ENCODE measurements at regions not wholly inside any gene's neighbourhood (a gene's known extent, or its start where the extent isn't known, plus 50 kb on each side); places are given as distances from the start of the nearest gene placed in this dataset.

DNA sequence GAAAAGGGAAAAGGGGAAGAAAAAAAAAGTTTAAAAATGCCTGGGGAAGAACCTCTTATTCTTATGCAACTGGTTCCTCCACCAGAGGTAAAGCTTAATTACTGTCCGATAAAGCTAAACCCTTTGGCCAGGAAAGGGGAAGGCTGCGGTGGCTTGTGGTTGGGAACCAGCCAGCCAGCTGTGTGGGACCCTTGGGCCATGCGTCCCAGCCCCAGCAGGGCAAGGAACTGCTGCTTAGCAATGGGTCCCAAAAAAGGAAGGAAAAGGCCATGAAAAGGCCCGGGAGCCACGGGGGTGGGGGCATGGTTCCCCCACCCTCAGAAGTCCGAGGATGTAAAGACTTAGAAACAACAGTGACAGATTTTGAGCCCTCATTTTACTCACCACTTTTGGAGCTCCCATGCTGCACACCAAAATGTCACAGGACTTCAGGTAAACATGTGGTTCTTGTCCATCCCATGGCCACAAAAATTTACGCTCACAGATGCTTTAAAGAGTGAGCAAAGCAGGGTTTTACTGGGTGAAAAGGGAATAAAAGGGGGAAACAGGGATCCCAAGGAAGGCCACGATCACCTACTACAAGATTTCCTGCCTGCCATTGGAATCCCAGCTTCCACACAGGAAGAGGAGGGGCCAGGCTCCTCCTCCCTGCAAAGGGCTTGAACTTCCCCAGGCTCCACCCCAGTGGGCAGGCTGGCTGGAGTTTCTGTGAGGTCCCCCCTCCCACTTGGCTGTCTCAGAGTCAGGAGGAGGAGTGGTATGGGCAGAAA, 1234.7 kb upstream of the GJE1 start:
- DNase-seq (ENCODE audit: low spot score in 2 of 2) = no peak
- no peak for FAIRE-seq

- DNase-seq (ENCODE audit: low spot score in 2 of 2) = no peak
- no peak for FAIRE-seq
Observed at GRCh38 chr6:140897349-140897748, 1235.4 kb upstream of the GJE1 start.

GRCh38 chr6:140893432-140893831, 1239.3 kb upstream of the GJE1 start:
- FAIRE-seq (no peak), DNase-seq (ENCODE audit: low spot score in 2 of 2) (no peak)

DNA sequence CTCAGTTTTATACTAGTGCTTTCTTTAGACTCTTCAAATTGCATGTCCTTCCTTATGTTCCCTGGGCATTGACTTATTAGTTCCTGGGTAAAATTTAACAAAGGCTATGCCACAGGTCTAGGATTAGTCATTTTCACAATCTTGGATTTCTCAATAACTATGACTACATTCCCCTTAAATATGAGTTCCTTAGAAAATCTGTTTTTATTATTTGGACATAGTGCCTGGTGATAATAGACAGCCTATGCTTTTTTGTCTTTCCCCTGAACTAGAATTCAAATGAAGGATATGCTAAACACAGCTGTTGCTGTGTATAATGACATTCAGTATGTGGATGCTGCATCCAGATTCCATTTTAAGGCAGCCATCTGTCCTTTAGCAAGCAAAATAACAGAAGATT, 1252.8 kb upstream of the GJE1 start:
- DNase-seq (ENCODE audit: low spot score in 2 of 2) (no peak), FAIRE-seq (no peak)

GRCh38 chr6:140874066-140874465, 1258.7 kb upstream of the GJE1 start:
- DNase-seq (ENCODE audit: low spot score in 2 of 2) = no peak
- FAIRE-seq = no peak

DNA sequence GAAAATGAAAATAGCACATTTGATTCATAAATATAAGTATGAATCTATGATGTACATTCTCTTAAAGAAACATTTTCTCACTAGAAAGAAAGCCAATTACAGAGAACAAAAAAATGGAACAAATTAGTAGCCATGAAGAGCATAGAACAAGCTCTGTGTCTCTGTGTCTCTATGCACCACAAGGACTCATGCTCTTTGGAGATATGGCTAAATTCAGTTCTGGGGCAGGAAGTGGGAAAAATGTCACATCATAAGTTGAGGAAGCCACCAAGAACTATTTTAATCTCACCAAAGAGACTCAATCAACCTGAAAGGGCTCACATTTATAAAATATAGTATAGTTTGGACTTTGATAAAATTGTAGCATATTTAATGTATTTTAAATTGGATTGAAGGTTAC, 1259.8 kb upstream of the GJE1 start:
- DNase-seq (ENCODE audit: low spot score in 2 of 2) (no peak), FAIRE-seq (no peak)

GRCh38 chr6:140871911-140872310, 1260.8 kb upstream of the GJE1 start:
- DNase-seq (ENCODE audit: low spot score in 2 of 2) (no peak), FAIRE-seq (no peak)

DNA sequence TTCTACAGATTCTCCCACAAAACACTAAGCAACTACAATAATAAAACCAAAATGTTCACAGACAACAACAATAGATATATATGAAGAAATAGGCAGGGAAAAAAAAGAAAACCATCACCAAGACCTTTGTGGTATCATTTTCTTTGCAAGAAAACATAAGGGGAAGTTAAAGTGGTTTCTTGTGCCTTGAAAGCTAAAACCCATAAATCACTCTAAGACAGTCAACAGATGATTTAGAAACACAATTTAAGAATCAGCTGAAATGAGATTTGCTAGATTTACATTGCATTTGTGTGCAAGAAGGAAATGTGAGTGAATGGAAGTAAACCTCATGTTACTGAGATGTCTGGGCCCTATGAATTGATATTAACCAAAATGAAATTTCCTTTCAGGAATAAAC, 1265.4 kb upstream of the GJE1 start:
- no peak for FAIRE-seq
- no peak for DNase-seq (ENCODE audit: low spot score in 2 of 2)

DNA sequence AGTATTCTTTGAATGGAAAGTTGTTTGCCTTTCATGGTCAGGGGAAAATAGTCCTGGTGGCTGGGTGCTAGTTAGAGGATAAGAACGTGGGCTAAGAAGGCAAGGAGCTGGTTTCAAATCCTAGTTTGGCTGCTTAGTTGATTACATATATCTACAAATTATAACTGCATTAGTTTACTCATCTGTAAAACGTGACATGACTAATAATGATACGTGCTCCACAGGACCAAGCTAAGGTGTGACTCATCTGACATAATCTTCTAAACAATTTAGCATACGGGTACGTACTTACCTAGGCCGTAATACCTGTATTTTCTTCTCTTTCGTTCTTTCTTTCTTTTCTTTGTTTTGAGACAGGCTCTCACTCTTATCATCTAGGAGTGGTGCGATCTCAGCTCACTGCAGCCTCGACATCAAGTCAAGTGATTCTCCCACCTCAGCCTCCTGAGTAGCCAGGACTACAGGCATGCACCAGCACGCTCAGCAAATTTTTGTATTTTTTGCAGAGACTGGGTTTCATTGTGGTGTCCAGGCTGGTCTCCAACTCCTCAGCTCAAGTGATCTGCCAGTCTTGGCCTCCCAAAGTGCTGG, 1274.2 kb upstream of the GJE1 start:
- FAIRE-seq = no peak
- DNase-seq (ENCODE audit: low spot score in 2 of 2) = no peak

- FAIRE-seq = peak; percentile 74
- DNase-seq (ENCODE audit: low spot score in 2 of 2) = peak; percentile 1 to 17
Observed at GRCh38 chr6:140857739-140858380, 1274.9 kb upstream of the GJE1 start.

DNA sequence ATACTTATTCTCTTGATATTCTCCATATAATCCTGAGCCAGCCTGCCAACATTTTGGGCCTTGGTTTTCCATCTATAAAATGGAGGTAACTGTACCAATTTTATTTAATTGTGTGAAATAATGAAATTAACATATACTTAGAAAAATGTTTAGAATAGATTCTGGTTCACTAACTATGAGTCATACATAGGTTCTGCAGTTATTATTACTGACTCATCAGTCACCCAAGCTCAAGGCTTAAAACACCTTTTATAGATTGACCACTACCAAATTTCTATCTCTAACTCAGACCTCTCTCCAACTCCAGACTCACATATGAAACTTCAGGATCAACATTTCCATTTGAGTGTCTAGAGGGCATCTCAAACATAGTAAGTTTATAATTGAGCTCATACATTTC, 1277.2 kb upstream of the GJE1 start:
- FAIRE-seq (no peak), DNase-seq (ENCODE audit: low spot score in 2 of 2) (no peak)

DNA sequence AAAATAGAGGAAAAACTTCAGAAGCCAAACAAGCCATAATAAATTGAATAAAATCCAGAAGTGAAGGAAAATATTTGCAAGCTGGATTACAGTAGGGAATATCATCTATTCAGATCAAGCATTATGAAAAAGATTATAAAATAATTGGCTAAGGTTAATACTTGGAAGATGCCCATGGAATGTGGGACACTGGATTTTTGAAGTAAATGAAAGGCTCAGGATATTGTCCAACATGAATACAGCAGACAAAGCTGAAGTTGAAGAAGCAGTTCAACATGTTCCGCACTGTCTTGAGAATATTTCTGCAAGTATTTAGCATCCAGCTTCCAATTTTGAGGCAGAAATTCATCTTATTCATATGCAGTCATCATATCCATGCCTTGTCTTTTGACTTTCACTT, 1278.4 kb upstream of the GJE1 start:
- no peak for FAIRE-seq

DNA sequence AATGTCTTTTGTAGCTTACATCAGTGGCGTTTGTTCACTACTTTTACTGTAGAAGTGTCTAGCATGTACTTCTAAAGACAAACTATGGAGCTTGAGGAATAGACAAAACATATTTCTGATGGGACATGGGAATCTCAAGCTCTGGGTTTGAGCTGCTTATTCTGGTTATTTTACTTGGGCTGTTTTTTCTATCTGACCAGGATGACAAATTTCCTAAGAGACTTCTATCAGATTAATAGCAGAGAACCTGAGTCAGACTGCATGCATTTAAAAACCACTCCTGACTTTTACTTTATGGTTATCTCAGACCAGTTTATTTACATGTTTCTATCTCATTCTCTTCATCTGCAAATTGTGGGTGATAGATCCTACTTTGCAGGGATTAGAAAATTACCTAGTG, 1282.3 kb upstream of the GJE1 start:
- FAIRE-seq = no peak

More for the DNA sequence above, 1278.4 kb upstream of the GJE1 start:
- DNase-seq (ENCODE audit: low spot score in 2 of 2) = no peak

GRCh38 chr6:140849456-140849855, 1283.3 kb upstream of the GJE1 start:
- DNase-seq (ENCODE audit: low spot score in 2 of 2) (no peak), FAIRE-seq (no peak)

More for the DNA sequence above, 1282.3 kb upstream of the GJE1 start:
- DNase-seq (ENCODE audit: low spot score in 2 of 2) = no peak

GRCh38 chr6:140847262-140847645, 1285.5 kb upstream of the GJE1 start:
- FAIRE-seq (peak; percentile 66), DNase-seq (ENCODE audit: low spot score in 2 of 2) (no peak)

DNA sequence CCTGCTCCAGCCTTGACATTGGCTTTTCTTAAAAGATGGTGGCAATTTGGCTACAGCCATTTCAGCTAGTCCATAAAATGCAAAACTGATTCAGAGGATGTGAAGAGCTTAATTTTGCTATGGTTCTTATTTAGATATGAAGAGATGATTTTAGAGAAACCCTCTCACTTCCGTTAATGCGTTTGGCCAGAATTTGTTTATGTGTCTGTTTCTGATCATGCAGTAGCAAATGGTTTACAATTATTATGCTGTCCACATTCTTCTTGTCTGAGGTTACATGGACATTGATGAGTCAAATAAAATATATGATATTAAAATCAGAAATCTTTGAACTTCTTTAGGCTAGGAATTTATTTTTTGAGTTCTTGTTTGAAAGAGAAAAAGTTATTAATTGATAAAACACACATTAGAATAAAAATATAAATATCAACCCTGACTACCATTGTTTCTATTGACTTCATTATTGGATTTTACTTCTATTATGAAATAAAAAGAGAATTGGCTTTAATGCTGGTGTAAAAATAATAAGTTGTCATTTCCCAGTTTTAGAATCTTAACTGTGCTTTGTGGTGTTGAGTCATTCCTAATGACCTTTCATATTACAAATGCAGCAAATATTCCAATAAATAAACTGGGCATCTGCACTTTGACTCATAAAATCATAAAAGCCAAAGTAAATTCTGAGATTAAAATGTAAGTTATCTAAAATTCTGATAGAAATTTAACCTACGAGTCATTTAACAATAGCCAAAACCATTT, 1286.0 kb upstream of the GJE1 start:
- FAIRE-seq = peak; percentile 66
- no peak for DNase-seq (ENCODE audit: low spot score in 2 of 2)

DNA sequence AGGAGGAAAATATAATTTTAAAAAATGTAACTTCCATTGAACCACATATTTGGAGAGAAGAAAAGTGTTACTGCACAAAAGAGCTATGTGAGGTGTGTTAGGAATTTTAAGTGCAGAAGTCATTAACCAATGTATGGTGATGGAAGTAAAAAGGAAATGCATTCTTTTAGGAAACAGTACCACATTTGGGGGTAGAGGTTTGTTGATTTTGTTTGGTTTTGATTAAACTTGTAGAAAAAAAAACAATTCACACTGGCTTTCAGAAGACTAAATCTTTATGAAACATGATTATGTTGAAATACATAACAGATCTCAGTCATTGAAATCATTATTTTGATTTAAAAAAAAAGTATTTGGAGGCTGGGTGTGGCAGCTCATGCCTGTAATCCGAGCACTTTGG, 1287.0 kb upstream of the GJE1 start:
- DNase-seq (ENCODE audit: low spot score in 2 of 2) (no peak), FAIRE-seq (no peak)

- no peak for FAIRE-seq
- no peak for DNase-seq (ENCODE audit: low spot score in 2 of 2)
Observed at GRCh38 chr6:140844167-140844566, 1288.6 kb upstream of the GJE1 start.

DNA sequence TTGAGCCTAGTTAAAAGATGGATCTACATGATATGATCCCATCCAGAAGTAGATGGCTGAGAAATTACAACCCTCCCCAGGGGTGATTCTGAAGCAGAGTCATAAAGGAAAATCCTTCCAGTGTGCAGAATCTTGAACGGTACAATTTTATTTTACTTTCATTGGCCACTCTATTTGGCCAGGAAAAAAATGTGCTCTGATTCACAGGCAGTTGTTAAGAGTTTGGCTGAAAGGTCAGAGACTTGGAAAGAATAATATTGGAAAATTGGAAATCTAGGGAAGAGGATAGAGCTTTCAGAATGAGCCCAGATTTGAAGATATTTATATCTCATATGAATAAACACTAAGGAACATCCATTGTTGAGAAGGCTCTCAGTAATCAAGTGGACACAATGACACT, 1299.3 kb upstream of the GJE1 start:
- FAIRE-seq (no peak), DNase-seq (ENCODE audit: low spot score in 2 of 2) (no peak)

DNA sequence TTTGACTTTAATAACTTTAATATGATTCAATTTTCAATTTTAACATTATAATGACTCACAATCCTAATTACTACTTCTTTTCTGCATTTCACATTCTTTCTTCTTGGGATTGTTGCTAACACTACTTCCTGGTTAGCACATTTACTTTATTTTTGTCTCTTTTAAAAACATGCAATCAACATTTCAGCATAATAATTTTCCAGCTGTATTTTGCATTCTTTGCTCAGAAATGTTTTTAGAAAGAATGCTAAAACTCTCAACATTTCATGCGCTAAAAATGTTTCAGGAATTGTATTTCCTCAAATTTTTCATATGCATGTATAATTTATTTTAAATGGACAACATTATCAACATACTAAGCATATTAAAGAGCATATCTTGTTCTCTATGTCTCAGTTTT, 1302.1 kb upstream of the GJE1 start:
- DNase-seq (ENCODE audit: low spot score in 2 of 2) (no peak), FAIRE-seq (no peak)

DNA sequence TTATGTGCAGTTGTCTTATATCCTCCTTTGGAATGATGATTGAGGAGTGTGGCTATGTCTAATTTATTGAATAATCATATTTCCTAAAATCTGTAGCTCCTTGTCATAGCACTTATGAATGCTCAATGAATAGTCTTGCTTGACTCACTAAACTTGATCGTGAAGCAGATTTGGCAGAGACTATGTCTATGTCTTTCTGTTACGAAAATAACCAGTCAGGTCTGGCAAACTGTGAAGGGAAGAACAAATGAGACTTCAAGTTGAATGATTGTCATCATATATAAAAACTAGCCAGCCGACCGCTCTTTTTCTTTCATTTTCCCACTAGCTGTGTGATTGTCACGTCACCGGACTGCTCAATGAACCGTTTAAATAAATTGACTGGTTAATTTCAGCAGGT, 1303.9 kb upstream of the GJE1 start:
- DNase-seq (ENCODE audit: low spot score in 2 of 2) (no peak), FAIRE-seq (no peak)

All from frontal cortex (tissue), 3 donors.